Stomach (tissue), 8 donors: ENCODE measurements at regions not wholly inside any gene's neighbourhood (a gene's known extent, or its start where the extent isn't known, plus 50 kb on each side); places are given as distances from the start of the nearest gene placed in this dataset.

ENCODE experiments used
- DNase-seq, 2 donors: peaks; one replicate each; pipeline versions ENCODE4 v3.0.0 to v3.0.0-alpha.2; 2013 to 2019
- H3K27ac ChIP-seq, 5 donors: fragments of 200-600 bp in 4 of 5; sonication (generic) in 4 of 5; one replicate each; pipeline ENCODE4 v1.5.1; 2013 to 2019; ENCODE audit warnings: mild to moderate bottlenecking in 1 of 5, moderate library complexity in 1 of 5
- H3K27me3 ChIP-seq, 3 donors: fragments of 200-600 bp; sonication (generic); one replicate each; pipeline ENCODE4 v1.5.1; 2017 to 2019; ENCODE audit warnings: mixed run types in 1 of 3
- H3K36me3 ChIP-seq, 4 donors: fragments of 200-600 bp; sonication (generic); 1 replicate in 3 of 4; 2 replicates in 1 of 4; pipeline ENCODE4 v1.5.1; 2016 to 2019
- H3K4me1 ChIP-seq, 4 donors: fragments of 200-600 bp; sonication (generic); one replicate each; pipeline ENCODE4 v1.5.1; 2016 to 2019
- H3K4me3 ChIP-seq, 4 donors: fragments of 200-600 bp; sonication (generic) in 3 of 4; one replicate each; pipeline ENCODE4 v1.5.1; 2016 to 2019; ENCODE audit warnings: mild to moderate bottlenecking in 1 of 4
- H3K9me3 ChIP-seq, 4 donors: fragments of 200-600 bp; sonication (generic); one replicate each; pipeline ENCODE4 v1.5.1; 2016 to 2019
- EP300 ChIP-seq: sonication (generic); formaldehyde crosslinking; IDR thresholded peaks from one replicate; pipeline ENCODE4 v1.6.1; 2017; ENCODE audit warnings: antibody characterized with exemption
- POLR2A ChIP-seq, 4 donors: fragments of 450-650 bp; IDR thresholded peaks; one replicate each; pipeline ENCODE4 v1.6.1; 2016; ENCODE audit warnings: antibody characterized with exemption in 4 of 4, control low read depth in 2 of 4, mild to moderate bottlenecking in 1 of 4, moderate library complexity in 1 of 4
- POLR2AphosphoS5 ChIP-seq, 3 donors: sonication (generic); formaldehyde crosslinking; IDR thresholded peaks; one replicate each; pipeline ENCODE4 v1.6.1; 2016; ENCODE audit warnings: antibody characterized with exemption in 3 of 3
- WGBS, 5 donors: extraction: QIAGEN DNeasy Blood & Tissue Kit in 3 of 5; methylation state at CpG; one replicate each; pipeline versions ENCODE4 v1.1.5 to v1.1.7; 2013 to 2018; 5-methylcytosine and 5-hydroxymethylcytosine counted together
- intact Hi-C: fragments of 100-400 bp; cut with DNase I; formaldehyde crosslinking; loops from one replicate; pipeline ENCODE4 v1.15.1; 2023; ENCODE audit warnings: low total_unique reads
- TF ChIP-seq, protein P1 (sequence below), 7 experiments: fragments of 450-650 bp in 4 of 7; fragments of 200-600 bp in 3 of 7; sonication (generic) in 3 of 7; IDR thresholded peaks; one replicate each; pipeline ENCODE4 v1.5.1; 2016 to 2019; ENCODE audit warnings: antibody characterized with exemption in 7 of 7, control low read depth in 2 of 7, mild to moderate bottlenecking in 1 of 7
- donor health status: healthy with polysubstance abuse.
- donor health status: Bipolar disorder and iron deficiency.
- donor health status: healthy.

DNA sequence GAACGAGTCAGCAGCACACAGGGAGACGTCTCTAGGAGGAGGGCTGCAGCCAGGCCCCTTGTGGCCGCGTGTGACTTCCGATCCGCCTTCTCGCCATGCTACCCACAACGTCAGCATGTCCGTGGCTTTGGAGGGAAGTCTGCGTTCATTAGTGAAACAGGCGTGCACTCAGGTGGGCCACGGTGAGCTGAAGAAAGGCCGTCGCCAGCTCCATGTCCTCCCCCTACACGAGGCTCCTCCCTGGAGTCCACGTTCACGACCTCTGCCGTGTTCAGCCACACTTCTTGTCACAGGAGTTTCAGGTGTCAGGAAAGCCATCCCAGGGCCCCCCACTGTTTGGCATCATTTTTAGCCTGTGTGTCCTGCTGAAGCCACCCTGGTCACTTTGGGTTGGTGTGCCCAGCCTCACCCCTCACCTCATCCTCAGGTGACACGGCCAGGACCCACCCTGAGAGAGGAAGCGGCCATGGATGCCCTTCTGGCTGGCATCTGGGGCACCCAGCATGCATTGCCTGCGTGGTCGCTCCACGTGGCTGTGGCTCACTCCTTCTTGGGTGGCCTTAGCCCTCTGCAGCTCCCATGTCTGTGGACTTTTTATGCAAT is 310.6 kb upstream of the SHH start:
- intact Hi-C loops: no loop called here
- Histone ChIP-seq H3K4me1 (no peaks in the 10 kb centered on the region), H3K9me3 (no peaks in the 10 kb centered on the region), H3K4me3 (no peak overlapping the region), H3K27me3 (no peaks in the 10 kb centered on the region), H3K36me3 (no peaks in the 10 kb centered on the region), H3K27ac (no peak overlapping the region)
- TF ChIP-seq EP300 (no peak), POLR2A (IDR thresholded peaks at IDR 0.05) (no peak), POLR2AphosphoS5 (IDR thresholded peaks at IDR 0.05) (no peak)
- TF ChIP-seq, protein P1, sequence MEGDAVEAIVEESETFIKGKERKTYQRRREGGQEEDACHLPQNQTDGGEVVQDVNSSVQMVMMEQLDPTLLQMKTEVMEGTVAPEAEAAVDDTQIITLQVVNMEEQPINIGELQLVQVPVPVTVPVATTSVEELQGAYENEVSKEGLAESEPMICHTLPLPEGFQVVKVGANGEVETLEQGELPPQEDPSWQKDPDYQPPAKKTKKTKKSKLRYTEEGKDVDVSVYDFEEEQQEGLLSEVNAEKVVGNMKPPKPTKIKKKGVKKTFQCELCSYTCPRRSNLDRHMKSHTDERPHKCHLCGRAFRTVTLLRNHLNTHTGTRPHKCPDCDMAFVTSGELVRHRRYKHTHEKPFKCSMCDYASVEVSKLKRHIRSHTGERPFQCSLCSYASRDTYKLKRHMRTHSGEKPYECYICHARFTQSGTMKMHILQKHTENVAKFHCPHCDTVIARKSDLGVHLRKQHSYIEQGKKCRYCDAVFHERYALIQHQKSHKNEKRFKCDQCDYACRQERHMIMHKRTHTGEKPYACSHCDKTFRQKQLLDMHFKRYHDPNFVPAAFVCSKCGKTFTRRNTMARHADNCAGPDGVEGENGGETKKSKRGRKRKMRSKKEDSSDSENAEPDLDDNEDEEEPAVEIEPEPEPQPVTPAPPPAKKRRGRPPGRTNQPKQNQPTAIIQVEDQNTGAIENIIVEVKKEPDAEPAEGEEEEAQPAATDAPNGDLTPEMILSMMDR (IDR thresholded peaks at IDR 0.05): no peak
- no peak for DNase-seq
- WGBS, 5 donors: 84 to 88% (median 86%) methylated on average over 13 to 23 of the region's 23 CpGs

DNA sequence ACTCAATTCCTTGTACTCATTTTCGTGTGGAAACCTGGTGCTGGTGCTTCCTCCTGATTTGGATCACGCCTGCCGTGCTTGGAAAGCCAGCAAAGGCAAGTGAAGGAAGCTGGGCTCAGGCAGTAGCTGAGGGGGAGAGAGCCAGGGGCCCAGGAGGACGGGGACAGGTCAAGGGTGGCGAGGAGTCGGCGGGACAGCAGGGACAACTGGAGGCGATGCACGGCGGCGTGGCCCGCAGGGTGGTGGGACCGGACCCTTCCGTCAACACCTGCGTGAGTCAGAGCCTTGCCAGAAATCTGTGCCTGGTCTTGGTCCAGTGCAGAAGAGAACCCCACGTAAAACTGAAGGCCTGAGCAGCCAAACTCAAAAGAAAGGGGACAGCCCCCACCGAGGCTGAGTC is 309.7 kb upstream of the SHH start:
- 87 to 92% (median 91%) methylated on average over 17 of the region's 17 CpGs for WGBS, 5 donors
- H3K9me3 ChIP-seq: no peaks in the 10 kb centered on the region
- no peak overlapping the region for H3K4me3 ChIP-seq
- H3K27me3 ChIP-seq: no peaks in the 10 kb centered on the region
- H3K27ac ChIP-seq: no peak overlapping the region
- intact Hi-C loops: no loop called here
- DNase-seq: no peak
- H3K36me3 ChIP-seq: no peaks in the 10 kb centered on the region
- H3K4me1 ChIP-seq: no peaks in the 10 kb centered on the region
- TF ChIP-seq EP300 (no peak), POLR2AphosphoS5 (IDR thresholded peaks at IDR 0.05) (no peak), POLR2A (IDR thresholded peaks at IDR 0.05) (no peak)
- TF ChIP-seq, protein P1 (IDR thresholded peaks at IDR 0.05): no peak

DNA sequence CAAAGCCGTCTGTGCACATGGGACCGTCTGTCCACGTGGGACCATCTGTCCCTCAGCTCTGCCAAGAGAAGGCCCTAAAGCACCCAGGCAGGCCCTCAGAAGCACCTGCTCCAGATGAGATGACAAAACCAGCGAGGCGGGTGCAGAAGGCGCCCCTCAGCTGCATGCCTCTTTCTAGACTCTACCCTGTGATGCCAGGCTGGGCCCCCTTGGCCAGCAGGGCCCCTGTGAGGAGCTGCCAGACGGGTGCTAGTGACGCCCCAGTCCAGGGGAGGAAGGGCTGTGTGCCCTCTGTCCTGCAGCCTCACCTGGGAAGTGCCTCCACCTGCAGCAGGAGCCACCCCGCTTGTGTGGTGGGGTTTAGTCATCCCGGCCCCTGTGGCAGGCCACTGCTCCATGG is 309.2 kb upstream of the SHH start:
- DNase-seq: no peak
- Histone ChIP-seq H3K9me3 (no peaks in the 10 kb centered on the region), H3K36me3 (no peaks in the 10 kb centered on the region), H3K4me1 (no peaks in the 10 kb centered on the region), H3K27me3 (no peaks in the 10 kb centered on the region), H3K4me3 (no peak overlapping the region), H3K27ac (no peak overlapping the region)
- TF ChIP-seq, protein P1 (IDR thresholded peaks at IDR 0.05): no peak
- TF ChIP-seq EP300 (no peak), POLR2A (IDR thresholded peaks at IDR 0.05) (no peak), POLR2AphosphoS5 (IDR thresholded peaks at IDR 0.05) (no peak)
- WGBS, 5 donors: 80 to 92% (median 86%) methylated on average over 9 to 10 of the region's 10 CpGs
- intact Hi-C loops: no loop called here

DNA sequence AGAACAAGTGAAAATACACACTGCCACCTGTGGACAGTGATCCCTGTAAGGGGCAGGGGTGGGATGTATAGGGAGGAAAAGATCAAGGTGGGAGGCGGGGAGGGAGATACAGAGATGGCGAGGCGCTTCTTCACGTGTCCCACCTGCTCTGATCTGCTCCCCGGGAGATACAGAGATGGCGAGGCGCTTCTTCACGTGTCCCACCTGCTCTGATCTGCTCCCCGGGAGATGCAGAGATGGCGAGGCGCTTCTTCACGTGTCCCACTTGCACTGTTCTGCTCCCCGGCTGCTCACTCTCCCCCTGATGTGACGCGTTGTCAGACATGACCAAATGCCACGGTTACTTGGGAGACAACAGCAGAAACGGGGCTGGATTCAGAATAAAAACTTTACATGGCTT is 308.3 kb upstream of the SHH start:
- no peak for TF ChIP-seq POLR2AphosphoS5 (IDR thresholded peaks at IDR 0.05)
- TF ChIP-seq, protein P1 (IDR thresholded peaks at IDR 0.05): no peak
- TF ChIP-seq POLR2A (IDR thresholded peaks at IDR 0.05): no peak
- TF ChIP-seq EP300: no peak
- H3K36me3 ChIP-seq: no peaks in the 10 kb centered on the region
- no peak overlapping the region for H3K4me3 ChIP-seq
- intact Hi-C loops: no loop called here
- no peaks in the 10 kb centered on the region for H3K9me3 ChIP-seq
- no peak for DNase-seq
- WGBS, 5 donors: 88 to 92% (median 91%) methylated on average over 17 of the region's 17 CpGs
- H3K27me3 ChIP-seq: no peaks in the 10 kb centered on the region
- no peaks in the 10 kb centered on the region for H3K4me1 ChIP-seq
- H3K27ac ChIP-seq: no peak overlapping the region
